ENCODE measurements at regions not wholly inside any gene's neighbourhood (a gene's known extent, or its start where the extent isn't known, plus 50 kb on each side); places are given as distances from the start of the nearest gene placed in this dataset.

- DNase-seq: no peak
Observed at GRCh38 chr4:175127314-175127713, 209.2 kb downstream of the ADAM29 start.

- no peak for DNase-seq
Observed at GRCh38 chr4:175129797-175130196, 211.6 kb downstream of the ADAM29 start.

GRCh38 chr4:175139205-175139604 lies 221.0 kb downstream of the ADAM29 start:
- DNase-seq: no peak

- no peak for DNase-seq
Observed at GRCh38 chr4:175143116-175143515, 225.0 kb downstream of the ADAM29 start.

GRCh38 chr4:175146799-175147198 lies 228.6 kb downstream of the ADAM29 start:
- no peak for DNase-seq

- no peak for DNase-seq
Observed at GRCh38 chr4:175147233-175147632, 229.1 kb downstream of the ADAM29 start.

GRCh38 chr4:175166020-175166419 lies 247.9 kb downstream of the ADAM29 start:
- DNase-seq: no peak

- DNase-seq: no peak
Observed at GRCh38 chr4:175176710-175177109, 258.6 kb downstream of the ADAM29 start.

- DNase-seq: no peak
Observed at GRCh38 chr4:175190654-175191053, 272.5 kb downstream of the ADAM29 start.

- no peak for DNase-seq
Observed at GRCh38 chr4:175198056-175198455, 279.9 kb downstream of the ADAM29 start.

- DNase-seq: no peak
Observed at GRCh38 chr4:175215208-175215607, 297.1 kb downstream of the ADAM29 start.

- no peak for DNase-seq
Observed at GRCh38 chr4:175215657-175216056, 297.5 kb downstream of the ADAM29 start.

- DNase-seq: no peak
Observed at GRCh38 chr4:175229154-175229553, 311.0 kb downstream of the ADAM29 start.

- DNase-seq: no peak
Observed at GRCh38 chr4:175234162-175234561, 316.0 kb downstream of the ADAM29 start.

- no peak for DNase-seq
Observed at GRCh38 chr4:175238827-175239517, 320.8 kb downstream of the ADAM29 start.

GRCh38 chr4:175246941-175247340 lies 328.8 kb downstream of the ADAM29 start:
- no peak for DNase-seq

- no peak for DNase-seq
Observed at GRCh38 chr4:175252642-175253041, 334.5 kb downstream of the ADAM29 start.

- DNase-seq: no peak
Observed at GRCh38 chr4:175253184-175253902, 335.2 kb downstream of the ADAM29 start.

- no peak for DNase-seq
Observed at GRCh38 chr4:175263537-175263936, 345.4 kb downstream of the ADAM29 start.

- DNase-seq: no peak
Observed at GRCh38 chr4:175271010-175271630, 353.0 kb downstream of the ADAM29 start.

GRCh38 chr4:175273995-175274753 lies 356.0 kb downstream of the ADAM29 start:
- no peak for DNase-seq

GRCh38 chr4:175277816-175278215 lies 359.7 kb downstream of the ADAM29 start:
- no peak for DNase-seq

GRCh38 chr4:175280153-175280552 lies 362.0 kb downstream of the ADAM29 start:
- DNase-seq: no peak
